ENCODE measurements at regions not wholly inside any gene's neighbourhood (a gene's known extent, or its start where the extent isn't known, plus 50 kb on each side); places are given as distances from the start of the nearest gene placed in this dataset.

- no peak for TF ChIP-seq EZH2phosphoT487 (IDR thresholded peaks at IDR 0.05; ENCODE audit: insufficient read depth, low read depth)
- TF ChIP-seq EZH2 (IDR thresholded peaks at IDR 0.05; ENCODE audit: insufficient read depth, poor library complexity, severe bottlenecking) = no peak
Measured at GRCh38 chr3:187565701-187566100, 104.5 kb downstream of the SST start.
